ENCODE measurements at regions not wholly inside any gene's neighbourhood (a gene's known extent, or its start where the extent isn't known, plus 50 kb on each side); places are given as distances from the start of the nearest gene placed in this dataset.

- Histone ChIP-seq H3K79me2 (ENCODE audit: control insufficient read depth, insufficient read depth, low read length) (no peaks in the 10 kb centered on the region), H3K27ac (ENCODE audit: insufficient read depth, low read length) (no peak overlapping the region), H3K4me1 (ENCODE audit: control insufficient read depth, extremely low read depth, insufficient read depth, low read length) (no peaks in the 10 kb centered on the region), H3K9ac (ENCODE audit: insufficient read depth, low read length) (no peak overlapping the region), H3K4me3 (replicated peaks in 1 of 4; ENCODE audit: control extremely low read depth in 1 of 4, insufficient read depth in 1 of 4, low read depth in 3 of 4, low read length in 4 of 4) (no peak overlapping the region), H3K36me3 (ENCODE audit: control insufficient read depth, insufficient read depth, low read length) (no peaks in the 10 kb centered on the region), H3K4me2 (ENCODE audit: extremely low read depth, insufficient read depth, low read length) (no peak overlapping the region), H3K27me3 (ENCODE audit: control insufficient read depth, insufficient read depth, low read length) (no peaks in the 10 kb centered on the region), H3K9me3 (ENCODE audit: control insufficient read depth, insufficient read depth, low read depth, low read length) (no peaks in the 10 kb centered on the region), H4K20me1 (ENCODE audit: control insufficient read depth, extremely low read depth, insufficient read depth, low read length) (no peaks in the 10 kb centered on the region), H2AFZ (ENCODE audit: low read length) (no peak overlapping the region)
- no peak for DNase-seq (ENCODE audit: low read depth in 2 of 2)
- TF ChIP-seq, protein P1, sequence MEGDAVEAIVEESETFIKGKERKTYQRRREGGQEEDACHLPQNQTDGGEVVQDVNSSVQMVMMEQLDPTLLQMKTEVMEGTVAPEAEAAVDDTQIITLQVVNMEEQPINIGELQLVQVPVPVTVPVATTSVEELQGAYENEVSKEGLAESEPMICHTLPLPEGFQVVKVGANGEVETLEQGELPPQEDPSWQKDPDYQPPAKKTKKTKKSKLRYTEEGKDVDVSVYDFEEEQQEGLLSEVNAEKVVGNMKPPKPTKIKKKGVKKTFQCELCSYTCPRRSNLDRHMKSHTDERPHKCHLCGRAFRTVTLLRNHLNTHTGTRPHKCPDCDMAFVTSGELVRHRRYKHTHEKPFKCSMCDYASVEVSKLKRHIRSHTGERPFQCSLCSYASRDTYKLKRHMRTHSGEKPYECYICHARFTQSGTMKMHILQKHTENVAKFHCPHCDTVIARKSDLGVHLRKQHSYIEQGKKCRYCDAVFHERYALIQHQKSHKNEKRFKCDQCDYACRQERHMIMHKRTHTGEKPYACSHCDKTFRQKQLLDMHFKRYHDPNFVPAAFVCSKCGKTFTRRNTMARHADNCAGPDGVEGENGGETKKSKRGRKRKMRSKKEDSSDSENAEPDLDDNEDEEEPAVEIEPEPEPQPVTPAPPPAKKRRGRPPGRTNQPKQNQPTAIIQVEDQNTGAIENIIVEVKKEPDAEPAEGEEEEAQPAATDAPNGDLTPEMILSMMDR (conservative IDR thresholded peaks at IDR 0.05 in 1 of 2, IDR thresholded peaks at IDR 0.05 in 1 of 2; ENCODE audit: low read depth in 1 of 2, low read length in 2 of 2) = no peak
- TF ChIP-seq EZH2 (IDR thresholded peaks at IDR 0.05; ENCODE audit: low read length, missing control alignments) = no peak
Observed at GRCh38 chr18:78716022-78716421, 263.6 kb upstream of the SALL3 start.

DNA sequence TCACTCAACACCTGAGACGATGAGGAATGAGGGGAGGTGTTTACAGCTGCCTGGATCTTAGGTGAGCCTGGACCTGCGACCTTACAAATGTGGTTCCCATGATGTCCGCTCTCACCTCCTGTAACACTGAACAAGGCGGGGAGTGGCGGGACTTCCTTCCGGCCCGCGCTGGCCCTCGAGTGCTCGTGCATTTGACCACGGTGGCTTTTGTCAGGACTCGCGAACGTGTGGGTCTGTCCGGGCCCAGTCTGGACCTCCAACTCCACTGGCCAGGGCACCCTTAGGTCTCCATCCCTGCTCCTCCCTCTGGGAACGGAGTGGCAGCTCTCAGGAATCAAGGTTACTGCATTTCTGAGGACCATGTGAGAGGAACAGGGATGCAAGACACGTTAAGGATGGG lies 263.0 kb upstream of the SALL3 start:
- H4K20me1 ChIP-seq (ENCODE audit: control insufficient read depth, extremely low read depth, insufficient read depth, low read length) = no peaks in the 10 kb centered on the region
- no peaks in the 10 kb centered on the region for H3K9me3 ChIP-seq (ENCODE audit: control insufficient read depth, insufficient read depth, low read depth, low read length)
- H3K79me2 ChIP-seq (ENCODE audit: control insufficient read depth, insufficient read depth, low read length) = no peaks in the 10 kb centered on the region
- DNase-seq (ENCODE audit: low read depth in 2 of 2) = no peak
- no peak overlapping the region for H3K4me2 ChIP-seq (ENCODE audit: extremely low read depth, insufficient read depth, low read length)
- no peaks in the 10 kb centered on the region for H3K4me1 ChIP-seq (ENCODE audit: control insufficient read depth, extremely low read depth, insufficient read depth, low read length)
- no peak overlapping the region for H3K9ac ChIP-seq (ENCODE audit: insufficient read depth, low read length)
- TF ChIP-seq, protein P1 (conservative IDR thresholded peaks at IDR 0.05 in 1 of 2, IDR thresholded peaks at IDR 0.05 in 1 of 2; ENCODE audit: low read depth in 1 of 2, low read length in 2 of 2) = no peak
- TF ChIP-seq EZH2 (IDR thresholded peaks at IDR 0.05; ENCODE audit: low read length, missing control alignments) = no peak
- H3K27ac ChIP-seq (ENCODE audit: insufficient read depth, low read length) = no peak overlapping the region
- H3K4me3 ChIP-seq (replicated peaks in 1 of 4; ENCODE audit: control extremely low read depth in 1 of 4, insufficient read depth in 1 of 4, low read depth in 3 of 4, low read length in 4 of 4) = no peak overlapping the region
- H3K36me3 ChIP-seq (ENCODE audit: control insufficient read depth, insufficient read depth, low read length) = no peaks in the 10 kb centered on the region
- no peaks in the 10 kb centered on the region for H3K27me3 ChIP-seq (ENCODE audit: control insufficient read depth, insufficient read depth, low read length)
- H2AFZ ChIP-seq (ENCODE audit: low read length) = no peak overlapping the region

GRCh38 chr18:78717051-78717765 lies 262.4 kb upstream of the SALL3 start:
- H3K4me2 ChIP-seq (ENCODE audit: extremely low read depth, insufficient read depth, low read length) = no peak overlapping the region
- DNase-seq (ENCODE audit: low read depth in 2 of 2) = no peak
- TF ChIP-seq, protein P1 (conservative IDR thresholded peaks at IDR 0.05 in 1 of 2, IDR thresholded peaks at IDR 0.05 in 1 of 2; ENCODE audit: low read depth in 1 of 2, low read length in 2 of 2) = no peak
- no peak for TF ChIP-seq EZH2 (IDR thresholded peaks at IDR 0.05; ENCODE audit: low read length, missing control alignments)
- no peak overlapping the region for H3K27ac ChIP-seq (ENCODE audit: insufficient read depth, low read length)
- no peaks in the 10 kb centered on the region for H4K20me1 ChIP-seq (ENCODE audit: control insufficient read depth, extremely low read depth, insufficient read depth, low read length)
- no peaks in the 10 kb centered on the region for H3K79me2 ChIP-seq (ENCODE audit: control insufficient read depth, insufficient read depth, low read length)
- no peaks in the 10 kb centered on the region for H3K36me3 ChIP-seq (ENCODE audit: control insufficient read depth, insufficient read depth, low read length)
- H3K4me3 ChIP-seq (replicated peaks in 1 of 4; ENCODE audit: control extremely low read depth in 1 of 4, insufficient read depth in 1 of 4, low read depth in 3 of 4, low read length in 4 of 4) = no peak overlapping the region
- no peaks in the 10 kb centered on the region for H3K27me3 ChIP-seq (ENCODE audit: control insufficient read depth, insufficient read depth, low read length)
- H3K9me3 ChIP-seq (ENCODE audit: control insufficient read depth, insufficient read depth, low read depth, low read length) = no peaks in the 10 kb centered on the region
- H3K9ac ChIP-seq (ENCODE audit: insufficient read depth, low read length) = no peak overlapping the region
- H2AFZ ChIP-seq (ENCODE audit: low read length) = no peak overlapping the region
- H3K4me1 ChIP-seq (ENCODE audit: control insufficient read depth, extremely low read depth, insufficient read depth, low read length) = no peaks in the 10 kb centered on the region

Data from fibroblast of lung (primary cell).